Cerebellar cortex (tissue), 1 donor: ENCODE measurements at regions not wholly inside any gene's neighbourhood (a gene's known extent, or its start where the extent isn't known, plus 50 kb on each side); places are given as distances from the start of the nearest gene placed in this dataset.

Source experiments
- DNase-seq: peaks from one replicate; pipeline ENCODE4 v3.0.0-alpha.2; 2015; ENCODE audit warnings: low spot score

GRCh38 chr6:123747515-123747914, 56.1 kb upstream of the NKAIN2 start:
- DNase-seq, result no peak

GRCh38 chr6:123745895-123746294, 57.8 kb upstream of the NKAIN2 start:
- no peak for DNase-seq

- no peak for DNase-seq
Observed at GRCh38 chr6:123744840-123745239, 58.8 kb upstream of the NKAIN2 start.

- no peak for DNase-seq
Observed at GRCh38 chr6:123742626-123743025, 61.0 kb upstream of the NKAIN2 start.

GRCh38 chr6:123733180-123733579, 70.5 kb upstream of the NKAIN2 start:
- DNase-seq, result no peak

GRCh38 chr6:123716506-123716905, 79.8 kb upstream of the TRDN start:
- DNase-seq, result no peak

- peak; percentile 23 for DNase-seq
Observed at GRCh38 chr6:123715006-123715863, 78.5 kb upstream of the TRDN start.

GRCh38 chr6:123712831-123713230, 76.1 kb upstream of the TRDN start:
- no peak for DNase-seq

GRCh38 chr6:123702943-123703342, 66.2 kb upstream of the TRDN start:
- no peak for DNase-seq

GRCh38 chr6:123687864-123688263, 51.1 kb upstream of the TRDN start:
- no peak for DNase-seq
